Ureter (tissue), 1 donor: ENCODE measurements at regions not wholly inside any gene's neighbourhood (a gene's known extent, or its start where the extent isn't known, plus 50 kb on each side); places are given as distances from the start of the nearest gene placed in this dataset.
"Not testable (repeated sequence)": the region's sequence is repeated elsewhere in the genome, so short reads cannot be mapped to it uniquely, and the experiment has no call there.

Experiments
- DNase-seq: peaks from one replicate; pipeline ENCODE4 v3.0.0-alpha.2; 2020; ENCODE audit warnings: low spot score
- donor health status: DM: yes; HTN: yes; CAD: no.

DNA sequence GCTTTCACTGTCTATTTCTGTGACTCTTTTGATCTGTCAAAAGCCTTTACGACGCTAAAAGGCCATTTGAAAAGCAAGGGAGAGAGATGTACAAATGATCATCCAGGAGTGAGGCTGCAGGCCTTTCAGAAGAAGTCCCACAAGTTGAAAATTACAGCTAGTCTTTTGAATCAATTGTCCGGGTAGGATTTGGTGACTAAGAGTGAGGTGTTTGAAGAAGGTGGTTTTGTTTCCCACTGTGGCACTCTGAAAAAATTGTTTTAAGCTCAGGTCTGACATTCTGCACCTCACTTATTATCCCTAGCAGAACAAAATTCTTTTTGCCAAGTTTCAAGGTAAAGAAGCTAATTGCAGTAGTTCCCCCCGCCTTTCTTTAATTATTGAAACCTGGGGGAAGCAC, 50.8 kb upstream of the TMEM108 start:
- no peak for DNase-seq

DNA sequence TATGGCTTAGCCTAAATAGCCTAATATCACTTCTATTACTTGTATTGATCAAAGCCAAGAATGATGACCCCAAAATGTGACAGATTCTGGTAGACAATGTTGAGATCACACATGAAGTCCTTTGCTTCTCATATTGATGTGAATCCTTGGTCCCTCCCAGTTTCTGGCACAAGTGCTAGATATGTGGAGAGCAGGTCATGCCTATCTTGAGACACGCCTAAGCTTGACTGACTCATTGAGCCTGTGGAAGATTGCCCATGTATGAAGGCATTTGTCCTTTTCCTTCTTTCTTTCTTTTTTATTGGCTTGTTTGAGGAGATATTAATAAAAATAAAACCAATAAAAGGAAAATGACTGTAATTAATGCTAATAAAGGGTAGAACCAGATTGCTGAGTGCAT, 54.0 kb upstream of the TMEM108 start:
- no peak for DNase-seq

DNA sequence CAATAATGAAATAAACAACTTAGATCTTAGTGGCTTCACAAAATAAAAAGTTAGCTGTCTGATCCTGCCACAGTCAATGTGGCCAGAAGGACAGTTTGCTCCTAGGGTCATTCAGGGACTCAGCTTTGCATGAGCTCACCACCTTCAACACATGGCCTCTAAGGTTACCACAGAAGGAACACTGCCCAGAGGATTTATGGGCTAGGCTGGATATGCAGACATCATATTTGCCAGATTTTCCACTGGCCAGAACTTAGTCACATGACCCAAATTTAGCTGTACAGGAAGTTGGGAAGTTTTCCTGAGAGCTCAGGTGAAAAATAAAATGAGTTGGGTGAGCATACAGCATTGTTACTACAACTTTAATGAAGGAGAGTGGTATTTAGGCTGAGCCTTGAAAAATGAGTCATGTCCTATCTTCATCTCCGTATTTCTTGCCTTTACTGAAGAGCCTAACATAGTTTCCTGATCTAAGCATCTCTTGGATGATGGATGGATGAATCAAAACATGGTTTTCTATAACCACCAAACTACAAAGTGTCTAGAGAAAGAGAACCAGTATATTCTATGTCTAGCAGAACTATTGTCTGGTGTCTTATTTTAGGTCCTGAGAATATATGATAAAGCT, 54.9 kb upstream of the TMEM108 start:
- no peak for DNase-seq

DNA sequence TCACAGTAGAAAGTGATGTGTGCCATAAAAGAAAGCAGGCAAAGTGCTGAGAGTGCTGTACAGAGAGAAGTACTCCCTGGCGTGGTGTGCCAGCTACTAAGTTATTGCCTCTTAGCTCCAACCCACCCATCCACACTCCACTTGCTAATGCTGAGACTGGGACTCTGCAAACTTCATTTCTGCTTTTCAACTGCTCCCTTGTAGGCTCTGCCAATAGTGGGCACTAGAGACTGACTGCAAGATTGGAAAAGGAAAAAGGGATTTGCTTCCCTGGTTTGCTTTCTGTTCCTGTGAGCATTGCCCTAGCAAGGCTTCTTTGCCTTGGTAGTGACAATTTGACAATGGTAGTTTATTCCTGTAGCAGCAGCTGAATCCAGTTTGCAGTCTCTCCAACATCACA, 56.5 kb upstream of the TMEM108 start:
- no peak for DNase-seq

DNA sequence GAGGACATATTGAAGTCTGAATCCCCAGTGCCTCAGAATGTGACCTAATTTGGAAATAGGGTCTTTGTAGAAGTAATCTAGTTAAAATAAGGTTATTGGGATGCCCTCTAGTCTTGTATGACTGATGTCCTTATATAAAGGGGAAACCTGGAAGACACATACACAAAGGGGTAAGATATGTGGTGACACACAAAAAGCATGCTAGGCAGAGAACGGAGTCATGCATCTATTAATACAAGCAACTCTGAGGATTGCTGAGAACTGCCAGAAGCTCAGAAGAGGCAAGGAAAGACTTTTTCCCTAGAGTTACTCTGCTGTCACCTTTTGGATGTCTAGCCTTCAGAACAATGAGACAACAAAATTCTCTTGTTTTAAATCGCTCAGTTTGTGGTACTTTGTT, 58.1 kb upstream of the TMEM108 start:
- no peak for DNase-seq

DNA sequence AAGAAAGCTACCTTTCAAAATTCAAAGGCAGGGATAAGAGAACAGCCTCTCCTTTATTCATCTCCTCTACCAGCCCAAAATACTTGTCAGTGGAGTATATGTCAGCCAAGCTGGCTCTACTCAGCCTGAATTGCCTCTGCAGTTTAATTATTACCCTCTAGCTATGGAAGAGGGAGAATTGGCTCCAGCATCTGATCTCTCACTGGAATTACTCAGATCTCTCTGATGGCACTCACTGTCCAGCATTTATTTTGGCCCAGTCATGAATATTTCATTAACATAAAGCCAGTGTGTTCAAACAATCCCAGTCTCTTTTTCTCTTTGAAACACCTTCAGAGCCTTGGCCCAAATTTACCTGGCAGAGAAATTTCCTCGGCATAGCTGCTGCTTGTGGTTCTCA, 58.6 kb upstream of the TMEM108 start:
- no peak for DNase-seq

DNA sequence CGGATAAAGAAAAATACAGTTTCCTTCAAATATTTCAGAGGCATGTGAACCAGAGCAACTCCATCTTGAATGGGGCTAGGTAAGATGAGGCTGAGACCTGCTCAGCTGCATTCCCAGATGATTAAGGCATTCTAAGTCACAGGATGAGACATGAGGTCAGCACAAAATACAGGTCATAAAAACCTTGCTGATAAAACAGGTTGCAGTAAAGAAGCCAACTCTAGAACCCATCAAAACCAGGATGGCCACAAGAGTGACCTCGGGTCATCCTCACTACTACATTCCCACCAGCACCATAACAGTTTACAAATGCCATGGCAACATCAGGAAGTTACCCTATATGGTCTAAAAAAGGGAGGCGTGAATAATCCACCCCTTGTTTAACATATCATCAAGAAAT, 59.2 kb upstream of the TMEM108 start:
- DNase-seq = not testable (repeated sequence)

DNA sequence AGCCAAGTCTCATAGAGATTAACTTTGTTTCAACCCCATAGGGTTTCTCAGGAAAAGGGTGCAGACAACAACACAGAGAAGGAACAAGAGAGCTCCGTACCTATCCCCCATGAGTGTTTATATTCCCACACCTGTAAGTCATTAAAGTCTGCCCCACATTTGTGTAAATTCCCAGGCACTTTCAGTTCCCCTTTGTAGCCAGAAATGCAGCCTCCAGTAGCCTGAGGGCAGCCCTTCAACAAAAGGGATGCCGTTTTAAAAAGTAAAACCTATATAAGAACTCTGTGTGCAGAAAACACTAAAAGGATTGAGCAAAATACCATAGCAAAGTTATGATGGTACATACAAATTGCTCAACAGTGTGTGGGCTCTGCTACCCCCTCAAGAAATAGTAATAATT, 59.7 kb upstream of the TMEM108 start:
- DNase-seq = no peak

DNA sequence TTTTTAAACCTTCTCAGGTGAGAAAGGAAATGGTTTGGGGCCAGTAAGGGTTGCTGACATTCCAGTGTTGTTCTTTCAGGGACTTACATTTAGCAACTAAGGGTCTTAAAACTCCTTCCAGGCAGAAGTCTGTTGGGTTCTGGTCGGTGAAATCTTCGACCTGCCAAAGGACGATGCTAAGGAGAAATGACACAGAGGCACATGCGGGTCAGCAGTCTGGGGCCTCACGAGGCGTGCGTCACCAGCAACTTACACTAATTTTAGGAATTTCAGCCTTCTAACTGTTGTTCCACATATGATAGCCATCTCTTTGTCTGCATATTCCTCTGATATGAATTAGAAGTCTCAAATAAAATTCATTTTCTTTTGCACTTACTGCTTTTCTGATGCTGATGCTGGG, 64.1 kb upstream of the TMEM108 start:
- no peak for DNase-seq

DNA sequence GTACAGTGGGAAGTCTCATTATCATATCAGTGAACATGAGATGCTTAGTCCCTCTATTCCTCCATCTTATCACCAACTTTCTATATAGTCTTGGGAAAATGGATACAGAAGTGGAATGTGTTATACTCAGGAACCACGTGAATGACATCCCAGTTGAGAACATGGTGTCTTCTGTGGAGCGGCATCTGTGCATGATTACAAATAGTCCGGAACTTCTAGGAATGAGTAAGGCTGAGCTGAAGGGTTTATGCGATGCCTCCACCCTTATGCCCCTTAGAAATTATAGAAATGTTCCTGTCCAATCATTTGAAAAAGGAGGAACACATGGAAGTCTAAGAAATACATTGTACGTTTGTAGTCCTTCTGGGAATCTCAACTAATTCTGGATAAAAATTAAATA, 64.8 kb upstream of the TMEM108 start:
- no peak for DNase-seq

DNA sequence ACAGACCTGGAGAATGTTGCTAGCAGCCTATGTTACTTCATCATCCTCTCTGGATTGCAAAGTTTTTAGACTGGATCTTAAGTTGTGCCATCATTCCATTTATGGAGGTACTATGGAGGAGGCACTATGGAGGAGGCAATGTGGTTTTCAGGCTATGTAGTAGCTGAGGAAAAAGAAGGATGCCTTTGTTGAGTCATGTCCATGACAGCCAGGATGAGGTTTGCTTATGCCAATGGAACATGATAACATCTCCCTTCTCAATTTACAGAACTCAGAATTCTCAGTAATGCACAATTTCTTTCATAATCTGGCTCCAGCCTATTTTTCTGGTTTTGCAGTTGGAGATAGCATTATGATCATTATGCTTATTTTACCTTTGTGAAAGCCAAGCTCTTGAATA, 65.9 kb upstream of the TMEM108 start:
- no peak for DNase-seq

DNA sequence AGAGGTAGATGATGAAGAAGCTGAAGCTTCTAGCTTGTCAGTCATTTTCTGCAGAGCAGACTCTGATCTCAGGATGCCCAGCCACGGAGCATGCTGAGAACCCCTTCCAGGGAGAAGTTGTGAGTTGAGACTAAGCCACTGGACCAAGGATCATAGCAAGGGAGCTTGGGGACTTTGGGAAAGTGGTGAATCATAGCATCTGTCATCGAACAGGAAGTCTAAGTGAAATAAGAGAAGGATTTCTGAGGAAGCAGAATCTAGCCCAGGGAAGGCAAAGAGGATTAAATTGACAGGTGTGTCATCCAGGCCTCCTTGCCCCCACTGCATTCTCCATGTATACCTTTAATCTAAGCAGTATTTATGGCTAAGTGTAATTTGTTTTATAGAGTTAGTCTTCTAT, 71.8 kb upstream of the TMEM108 start:
- DNase-seq = no peak

DNA sequence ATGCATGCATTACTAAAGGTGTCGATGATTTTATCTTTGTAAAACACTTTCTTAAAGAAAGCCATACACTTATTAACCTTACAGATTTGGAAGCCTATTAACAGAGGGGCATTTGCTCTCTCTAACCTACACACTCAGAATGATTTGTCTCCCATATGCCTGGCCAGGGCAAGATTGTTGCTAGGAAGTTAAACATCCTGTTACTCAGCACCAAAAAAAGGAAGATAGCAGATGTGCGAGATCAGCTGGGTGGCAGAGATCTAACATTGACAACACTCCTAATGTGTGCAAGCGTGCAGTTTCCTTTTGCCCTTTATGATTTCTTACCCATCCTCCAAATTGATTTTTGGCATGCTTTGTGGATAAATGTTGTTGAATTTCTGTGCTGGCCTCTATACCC, 73.9 kb upstream of the TMEM108 start:
- no peak for DNase-seq

DNA sequence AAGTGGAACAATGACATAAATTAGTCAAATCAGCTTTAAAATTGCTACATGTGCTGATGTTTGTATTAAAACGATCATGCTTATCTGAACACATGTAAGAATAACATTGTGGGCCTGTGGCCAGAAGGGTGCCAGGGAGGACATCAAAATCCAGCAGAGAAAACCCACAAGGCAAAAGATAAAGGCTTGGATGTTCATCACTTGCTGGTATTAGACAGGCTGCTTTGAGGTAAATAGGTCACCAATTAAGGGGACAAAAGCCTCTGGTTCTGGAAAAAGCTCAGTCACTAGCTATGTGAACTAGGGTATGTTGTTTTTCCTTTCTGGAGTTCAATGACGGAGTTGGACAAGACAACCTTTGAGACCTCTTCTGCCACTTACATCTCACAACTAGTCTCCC, 74.4 kb upstream of the TMEM108 start:
- no peak for DNase-seq

DNA sequence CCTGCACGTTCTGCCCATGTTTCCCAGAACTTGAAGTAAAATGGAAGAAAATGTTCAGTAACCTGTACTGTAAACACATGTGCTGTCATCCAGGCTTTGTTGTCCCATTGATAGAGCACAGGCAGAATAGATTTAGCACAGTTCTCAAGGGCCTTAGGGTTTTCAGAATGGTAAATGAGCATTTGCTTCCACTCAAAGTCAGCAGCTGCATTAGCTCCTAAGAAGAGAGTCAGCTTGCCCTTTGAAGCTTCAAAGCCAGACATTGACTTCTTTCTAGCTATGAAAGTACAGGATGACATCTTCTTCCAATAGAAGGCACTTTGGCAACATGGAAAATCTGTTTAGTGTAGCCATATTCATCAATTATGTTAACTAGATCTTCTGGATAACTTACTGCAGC, 76.2 kb upstream of the TMEM108 start:
- no peak for DNase-seq

DNA sequence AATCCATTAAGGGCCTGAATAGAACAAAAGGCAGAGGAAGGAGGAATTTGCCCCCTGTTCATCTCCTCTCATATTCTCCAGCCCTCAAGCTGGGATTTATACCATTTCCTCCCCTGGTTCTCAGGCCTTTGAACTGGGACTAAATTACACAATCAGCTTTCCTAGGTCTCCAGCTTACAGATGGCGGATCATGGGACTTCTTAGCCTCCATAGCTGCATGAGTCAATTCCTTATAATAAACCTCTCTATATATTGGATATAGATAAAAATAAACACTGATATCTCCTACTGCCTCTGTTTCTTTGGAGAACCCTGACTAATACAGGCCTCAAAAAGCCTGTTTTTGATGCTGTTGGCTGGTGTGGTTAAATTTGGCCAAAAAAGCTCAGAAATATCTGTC, 84.5 kb upstream of the TMEM108 start:
- DNase-seq = no peak

DNA sequence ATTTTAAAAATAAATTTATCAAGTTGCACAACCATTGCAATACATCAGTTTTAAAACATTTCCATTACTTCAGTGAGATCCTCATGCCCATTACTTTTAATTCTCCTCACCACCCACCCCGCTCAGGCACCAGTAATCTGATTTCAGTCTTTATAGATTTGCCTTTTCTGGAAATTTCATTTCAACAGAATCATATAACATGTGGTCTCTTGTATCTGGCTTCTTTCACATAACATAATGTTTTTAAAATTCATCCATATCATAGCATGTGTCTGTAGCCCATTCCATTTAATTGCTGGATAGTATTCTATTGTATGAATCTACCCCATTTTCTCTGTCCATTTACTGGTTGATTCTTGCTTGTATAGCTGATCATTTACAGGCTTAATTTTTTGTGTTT, 110.3 kb upstream of the TMEM108 start:
- no peak for DNase-seq

DNA sequence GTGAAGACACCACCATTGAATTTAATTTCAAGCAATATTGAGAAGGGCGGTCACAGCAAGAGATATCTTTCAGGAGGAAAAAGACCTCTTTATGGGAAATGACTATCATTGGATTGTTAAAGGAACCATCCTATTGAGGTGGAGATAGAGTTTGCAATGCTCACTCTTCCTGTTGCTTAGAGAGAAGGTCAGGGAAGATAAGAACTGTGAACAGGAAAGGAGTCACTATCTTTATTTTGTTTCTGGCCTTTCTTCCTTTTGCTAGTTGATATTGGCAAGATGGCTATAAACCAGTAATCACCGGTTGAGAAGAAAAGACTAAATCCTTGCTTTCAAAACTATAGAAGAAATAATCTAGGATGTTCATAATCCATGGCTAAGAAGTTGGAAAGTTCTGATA, 112.1 kb upstream of the TMEM108 start:
- DNase-seq = no peak

DNA sequence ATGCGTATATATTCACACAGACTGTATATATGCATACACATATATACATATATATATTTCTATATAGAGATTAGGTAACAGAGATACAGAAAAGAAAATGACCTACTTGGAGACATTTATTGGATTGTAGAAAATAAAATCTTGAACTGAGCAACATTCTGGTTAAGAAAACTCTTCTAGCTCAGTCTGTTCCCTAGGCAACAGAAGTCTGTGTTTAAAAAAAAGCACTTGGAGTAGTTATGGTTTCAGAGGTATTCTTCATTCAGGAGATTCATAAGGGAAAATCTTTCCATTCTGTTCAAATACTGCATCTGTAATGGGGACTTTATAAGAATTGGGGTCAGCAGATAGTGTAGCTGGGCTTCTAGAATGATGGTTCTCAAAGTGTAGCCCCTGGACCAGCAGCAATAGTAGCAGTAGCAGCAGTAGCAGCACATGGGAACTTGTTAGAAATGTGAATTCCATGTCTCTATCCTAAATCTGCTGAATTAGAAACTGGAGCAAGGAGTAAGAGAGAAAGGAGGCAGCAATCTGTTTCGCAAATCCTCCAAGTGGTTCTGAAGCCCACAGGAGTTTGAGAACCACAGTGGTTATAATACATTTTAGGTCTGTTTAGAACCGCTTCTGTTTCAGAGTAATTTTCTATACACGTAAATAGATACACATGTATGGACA, 112.8 kb upstream of the TMEM108 start:
- DNase-seq = no peak

DNA sequence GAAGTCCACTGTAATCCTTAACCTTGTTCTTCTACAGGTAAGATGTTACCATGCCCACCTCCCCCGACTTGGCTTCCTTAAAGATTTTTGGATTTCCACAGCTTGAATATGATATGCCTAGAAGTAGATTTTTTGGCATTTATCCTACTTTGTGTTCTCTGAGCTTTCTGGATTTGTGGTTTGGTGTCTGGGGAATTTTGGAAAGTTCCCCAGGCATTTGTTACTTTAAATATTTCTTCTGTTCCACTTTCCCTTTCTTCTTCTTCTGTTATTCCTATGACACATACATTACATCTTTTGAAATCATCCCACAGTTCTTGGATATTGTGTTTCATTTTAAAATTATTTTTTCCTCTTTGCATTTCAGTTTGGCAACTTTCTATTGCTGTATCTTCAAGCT, 122.1 kb upstream of the TMEM108 start:
- DNase-seq = no peak

DNA sequence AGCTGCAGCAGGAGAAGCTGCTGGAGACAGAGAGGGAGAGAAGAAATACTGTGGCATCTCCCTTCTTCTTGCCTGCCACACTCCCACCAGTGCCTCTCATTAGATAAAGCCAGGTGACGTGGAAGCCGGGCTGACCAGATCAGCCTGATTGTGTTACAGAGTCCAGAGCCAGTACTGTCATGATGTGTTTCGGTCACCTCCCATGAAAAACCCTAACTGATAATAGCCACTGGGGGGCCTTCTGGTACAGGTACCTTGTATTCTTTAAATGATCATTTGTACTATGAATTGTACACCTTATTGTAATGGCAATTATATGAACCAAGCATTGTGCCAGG, 125.8 kb upstream of the TMEM108 start:
- DNase-seq = no peak

DNA sequence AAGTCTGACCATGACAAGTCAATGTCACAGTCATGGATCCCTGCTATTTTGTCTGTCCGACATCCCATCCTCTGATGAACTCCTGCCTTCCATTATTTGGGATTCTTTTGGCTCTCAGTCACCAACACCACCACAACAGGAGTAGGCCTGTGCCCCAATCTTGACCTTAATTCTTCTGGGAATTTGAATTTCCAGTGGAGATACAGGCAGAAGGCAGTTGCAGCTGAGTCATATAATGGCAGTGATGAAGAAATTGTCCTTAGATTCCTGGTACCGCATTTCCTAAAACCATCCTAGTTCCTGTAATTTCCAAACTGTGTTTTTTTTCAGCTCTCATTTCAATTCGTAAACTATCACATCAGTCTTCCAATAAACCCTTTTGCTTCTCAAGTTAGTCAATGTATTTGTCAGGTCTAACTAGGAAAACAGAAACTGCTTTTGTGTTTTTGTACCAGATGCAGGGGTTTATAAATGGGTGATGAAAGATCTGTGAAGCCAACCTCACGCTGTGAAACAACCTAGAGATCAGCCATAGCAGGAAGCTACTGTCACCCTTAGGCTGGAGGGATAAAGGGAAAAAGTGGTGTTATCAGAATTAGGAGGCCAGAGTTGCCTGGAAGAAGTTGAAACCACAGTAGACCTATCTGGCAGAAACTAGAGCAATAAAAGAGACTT, 126.3 kb upstream of the TMEM108 start:
- no peak for DNase-seq

DNA sequence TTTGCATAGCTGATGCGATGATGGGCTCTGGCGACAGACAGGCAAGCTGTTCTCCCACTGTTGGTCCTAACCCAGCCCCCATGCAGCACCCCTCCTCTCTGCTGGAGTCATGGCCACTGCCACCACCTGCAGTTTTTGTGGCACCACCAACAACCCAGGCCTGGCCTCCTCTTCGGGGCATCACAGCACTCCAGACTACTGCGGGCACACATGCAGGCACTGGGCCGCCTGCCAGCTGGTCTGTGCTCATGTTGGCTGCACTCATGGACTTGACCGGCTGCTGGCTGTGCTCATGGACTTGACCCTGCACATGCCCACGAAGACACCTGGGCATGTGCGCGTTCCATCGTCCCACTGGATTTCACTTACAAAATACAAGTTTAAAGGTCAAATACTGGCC, 130.9 kb upstream of the TMEM108 start:
- DNase-seq = no peak

DNA sequence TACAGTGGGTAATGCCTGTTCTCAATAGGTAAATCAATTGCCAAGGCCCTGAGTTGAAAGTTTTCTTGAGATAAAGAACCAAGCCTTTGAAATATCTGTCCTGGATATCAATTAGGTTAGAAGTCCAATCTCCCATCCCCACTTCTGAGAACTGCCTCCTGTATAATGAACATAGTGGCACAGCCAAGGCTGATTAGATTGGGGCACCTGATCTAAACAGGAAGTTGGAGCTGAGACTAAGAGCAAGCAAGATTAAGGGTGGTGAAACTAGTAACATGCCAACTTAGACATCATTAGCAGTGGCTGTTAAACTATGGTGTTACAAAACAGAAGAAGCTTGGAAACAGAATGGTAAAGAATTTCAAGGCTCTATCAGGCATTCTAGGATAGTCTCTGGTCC, 137.7 kb upstream of the TMEM108 start:
- DNase-seq = no peak
